Colonic mucosa (tissue), 4 donors: ENCODE measurements at regions not wholly inside any gene's neighbourhood (a gene's known extent, or its start where the extent isn't known, plus 50 kb on each side); places are given as distances from the start of the nearest gene placed in this dataset.

Experiments
- DNase-seq: peaks from one replicate; pipeline ENCODE4 v3.0.0-alpha.2; 2020
- H3K27ac ChIP-seq: fragments of 200-600 bp; one replicate; pipeline ENCODE4 v1.8.0; 2021
- H3K27me3 ChIP-seq: fragments of 200-600 bp; one replicate; pipeline ENCODE4 v1.8.0; 2021
- H3K36me3 ChIP-seq: fragments of 200-600 bp; one replicate; pipeline ENCODE4 v1.8.0; 2021
- H3K4me1 ChIP-seq: fragments of 200-600 bp; one replicate; pipeline ENCODE4 v1.8.0; 2021; ENCODE audit warnings: mild to moderate bottlenecking
- H3K4me3 ChIP-seq: fragments of 200-600 bp; one replicate; pipeline ENCODE4 v1.8.0; 2021
- H3K9ac ChIP-seq, 2 donors: one replicate each; pipeline ENCODE4 v1.7.0; 2013; ENCODE audit warnings: control low read depth in 2 of 2, low read depth in 2 of 2, low read length in 2 of 2
- H3K9me3 ChIP-seq: fragments of 200-600 bp; one replicate; pipeline ENCODE4 v1.8.0; 2021
- intact Hi-C: fragments of 100-400 bp; cut with DNase I; formaldehyde crosslinking; loops from one replicate; pipeline ENCODE4 v1.14.1; 2022
- TF ChIP-seq, protein P1 (sequence below): fragments of 200-600 bp; IDR thresholded peaks from one replicate; pipeline ENCODE4 v1.8.0; 2022; ENCODE audit warnings: antibody characterized with exemption, mild to moderate bottlenecking
- donor health status: healthy.
- donor health status: DM: no; HTN: no; CAD: no.
- donor health status: DM: no; HTN: no; CAD: no.

DNA sequence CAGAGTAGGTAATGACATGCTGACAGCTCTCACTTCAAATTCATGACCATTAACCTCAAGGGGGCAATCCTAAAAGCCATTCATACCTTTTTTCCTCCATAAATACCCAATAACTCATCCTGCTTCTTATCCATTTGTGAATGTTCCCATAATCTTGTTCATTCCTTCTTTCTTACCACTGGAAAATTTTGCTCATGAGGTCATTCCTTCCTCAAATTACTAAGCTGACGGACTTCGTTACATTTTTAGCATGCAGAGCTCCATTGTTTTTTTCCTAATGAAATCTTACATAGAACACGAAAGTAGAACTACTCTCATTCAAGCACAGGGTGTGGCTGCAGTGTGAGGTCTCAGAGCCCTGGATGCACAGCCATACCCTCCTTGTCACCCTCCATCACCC, 276.5 kb upstream of the DPYD start:
- no peak for DNase-seq
- no peaks in the 10 kb centered on the region for H3K27me3 ChIP-seq
- intact Hi-C loops: no loop called here
- H3K9ac ChIP-seq: no peak overlapping the region
- no peaks in the 10 kb centered on the region for H3K9me3 ChIP-seq
- H3K4me1 ChIP-seq: no peaks in the 10 kb centered on the region
- H3K36me3 ChIP-seq: no peaks in the 10 kb centered on the region
- TF ChIP-seq, protein P1, sequence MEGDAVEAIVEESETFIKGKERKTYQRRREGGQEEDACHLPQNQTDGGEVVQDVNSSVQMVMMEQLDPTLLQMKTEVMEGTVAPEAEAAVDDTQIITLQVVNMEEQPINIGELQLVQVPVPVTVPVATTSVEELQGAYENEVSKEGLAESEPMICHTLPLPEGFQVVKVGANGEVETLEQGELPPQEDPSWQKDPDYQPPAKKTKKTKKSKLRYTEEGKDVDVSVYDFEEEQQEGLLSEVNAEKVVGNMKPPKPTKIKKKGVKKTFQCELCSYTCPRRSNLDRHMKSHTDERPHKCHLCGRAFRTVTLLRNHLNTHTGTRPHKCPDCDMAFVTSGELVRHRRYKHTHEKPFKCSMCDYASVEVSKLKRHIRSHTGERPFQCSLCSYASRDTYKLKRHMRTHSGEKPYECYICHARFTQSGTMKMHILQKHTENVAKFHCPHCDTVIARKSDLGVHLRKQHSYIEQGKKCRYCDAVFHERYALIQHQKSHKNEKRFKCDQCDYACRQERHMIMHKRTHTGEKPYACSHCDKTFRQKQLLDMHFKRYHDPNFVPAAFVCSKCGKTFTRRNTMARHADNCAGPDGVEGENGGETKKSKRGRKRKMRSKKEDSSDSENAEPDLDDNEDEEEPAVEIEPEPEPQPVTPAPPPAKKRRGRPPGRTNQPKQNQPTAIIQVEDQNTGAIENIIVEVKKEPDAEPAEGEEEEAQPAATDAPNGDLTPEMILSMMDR: no peak
- H3K27ac ChIP-seq: no peak overlapping the region
- H3K4me3 ChIP-seq: no peak overlapping the region

DNA sequence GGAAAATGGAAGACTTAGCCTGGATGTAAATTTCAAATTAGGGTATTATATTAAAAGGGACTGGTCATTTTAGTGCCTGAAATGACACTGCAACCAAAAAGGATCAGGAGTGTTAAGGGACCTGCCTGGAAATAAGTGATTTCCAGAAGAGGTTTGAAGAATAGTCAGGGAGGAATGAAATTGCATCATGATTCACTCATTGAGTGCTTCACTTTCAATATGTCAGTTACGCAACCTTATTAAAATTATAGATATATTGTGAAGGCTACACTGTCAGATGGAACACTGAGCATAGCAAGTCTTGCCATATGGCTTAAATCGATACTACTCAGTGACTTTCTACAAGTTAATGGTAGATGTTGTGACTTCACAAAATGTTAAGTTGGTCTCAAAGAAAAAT, 275.2 kb upstream of the DPYD start:
- H3K4me1 ChIP-seq: no peaks in the 10 kb centered on the region
- H3K4me3 ChIP-seq: no peak overlapping the region
- H3K36me3 ChIP-seq: no peaks in the 10 kb centered on the region
- no peak overlapping the region for H3K27ac ChIP-seq
- H3K27me3 ChIP-seq: no peaks in the 10 kb centered on the region
- DNase-seq: no peak
- no peak overlapping the region for H3K9ac ChIP-seq
- H3K9me3 ChIP-seq: no peaks in the 10 kb centered on the region
- TF ChIP-seq, protein P1: no peak
- intact Hi-C loops: no loop called here

DNA sequence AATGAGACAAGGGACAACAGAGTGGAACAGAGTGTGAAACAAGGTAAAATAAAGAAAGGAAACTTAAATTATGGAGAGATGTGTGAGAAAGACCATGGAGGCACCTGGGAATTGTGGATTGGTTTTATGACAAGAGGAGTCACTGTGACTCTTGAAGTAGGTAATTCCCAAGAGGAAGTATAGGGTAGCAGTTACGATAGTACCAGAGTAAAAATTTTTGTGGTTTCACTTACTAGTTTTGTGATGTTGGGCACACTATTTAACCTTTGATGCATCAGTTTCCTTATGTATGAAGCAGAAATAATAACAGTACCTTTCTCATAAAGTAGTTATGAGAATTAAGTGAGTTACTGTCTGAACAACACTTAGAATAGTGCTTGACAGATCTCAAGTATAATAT, 267.9 kb upstream of the DPYD start:
- TF ChIP-seq, protein P1: no peak
- Histone ChIP-seq H3K27ac (no peak overlapping the region), H3K36me3 (no peaks in the 10 kb centered on the region), H3K9ac (no peak overlapping the region), H3K9me3 (no peaks in the 10 kb centered on the region), H3K4me1 (no peaks in the 10 kb centered on the region), H3K4me3 (no peak overlapping the region), H3K27me3 (no peaks in the 10 kb centered on the region)
- no peak for DNase-seq
- intact Hi-C loops: no loop called here

DNA sequence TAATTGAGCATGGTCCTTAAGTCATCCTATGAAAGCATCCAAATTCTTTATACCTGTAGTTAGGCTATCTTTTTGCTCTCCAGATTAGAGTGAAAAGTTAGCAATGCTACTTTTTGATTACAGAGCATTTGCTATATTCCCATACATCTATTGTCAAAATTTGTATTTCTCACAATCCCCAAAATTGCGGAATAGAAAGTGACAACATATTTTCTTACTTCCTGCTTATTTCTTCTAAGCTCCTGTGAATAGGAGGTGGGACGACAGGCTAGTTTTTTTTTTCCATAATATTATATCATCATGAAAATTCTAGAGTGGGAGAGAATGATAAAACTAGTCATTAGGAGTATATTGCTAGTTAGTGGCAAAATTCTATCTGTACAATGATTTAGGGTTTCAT, 264.0 kb upstream of the DPYD start:
- TF ChIP-seq, protein P1: no peak
- H3K4me1 ChIP-seq: no peaks in the 10 kb centered on the region
- H3K9ac ChIP-seq: no peak overlapping the region
- H3K27ac ChIP-seq: no peak overlapping the region
- no peak overlapping the region for H3K4me3 ChIP-seq
- no peak for DNase-seq
- H3K36me3 ChIP-seq: no peaks in the 10 kb centered on the region
- H3K27me3 ChIP-seq: no peaks in the 10 kb centered on the region
- H3K9me3 ChIP-seq: no peaks in the 10 kb centered on the region
- intact Hi-C loops: no loop called here

DNA sequence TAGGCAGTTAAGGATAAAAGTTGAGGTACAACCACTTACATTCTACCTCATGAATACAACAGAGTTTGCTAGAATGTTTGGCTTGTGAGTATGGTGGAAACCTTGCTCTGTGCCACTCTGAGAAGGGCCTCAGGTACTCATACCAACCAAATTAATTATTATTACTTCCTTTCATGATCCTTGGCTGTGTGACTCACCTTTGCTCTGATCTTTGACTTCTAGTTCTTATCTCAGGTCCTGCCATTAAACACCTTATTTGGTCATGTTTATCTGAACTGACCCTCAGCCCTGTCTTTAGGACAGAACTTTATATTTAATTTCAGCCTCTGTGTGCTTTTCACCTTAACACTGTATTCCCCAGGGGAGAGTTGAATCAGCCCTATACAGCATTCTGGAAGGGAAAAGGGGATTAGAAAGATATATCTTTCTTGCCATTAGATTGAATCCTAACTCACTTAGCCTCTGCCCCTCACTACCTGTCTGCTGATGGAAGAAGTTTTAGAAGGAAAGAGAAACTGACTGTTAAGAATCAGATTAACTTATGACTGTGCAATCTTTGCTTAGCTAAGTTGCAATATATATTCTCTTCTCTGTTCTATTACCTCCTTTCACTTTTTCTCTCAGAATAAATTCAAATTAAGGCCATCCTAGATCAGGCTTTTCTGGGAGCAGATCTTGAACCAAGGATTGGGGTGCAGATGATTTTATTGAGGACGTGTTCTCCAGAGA, 260.4 kb upstream of the DPYD start:
- TF ChIP-seq, protein P1: no peak
- DNase-seq: no peak

More for the DNA sequence above, 260.4 kb upstream of the DPYD start:
- no peaks in the 10 kb centered on the region for H3K36me3 ChIP-seq
- H3K9me3 ChIP-seq: no peaks in the 10 kb centered on the region
- H3K27me3 ChIP-seq: no peaks in the 10 kb centered on the region
- no peak overlapping the region for H3K27ac ChIP-seq
- no peaks in the 10 kb centered on the region for H3K4me1 ChIP-seq
- no peak overlapping the region for H3K9ac ChIP-seq
- H3K4me3 ChIP-seq: no peak overlapping the region
- intact Hi-C loops: no loop called here
